HFFc6 (cell line): ENCODE measurements at regions not wholly inside any gene's neighbourhood (a gene's known extent, or its start where the extent isn't known, plus 50 kb on each side); places are given as distances from the start of the nearest gene placed in this dataset.

ENCODE experiments used
- DNase-seq: peaks from one replicate; pipeline ENCODE4 v3.0.0-alpha.2; 2018
- H3K27ac Mint-ChIP-seq: 2 replicates; pipeline ENCODE4 v1.8.0; 2020; ENCODE audit warnings: mild to moderate bottlenecking, mixed read lengths
- H3K27me3 Mint-ChIP-seq: 2 replicates; pipeline ENCODE4 v1.8.0; 2021; ENCODE audit warnings: mild to moderate bottlenecking, moderate library complexity, mixed read lengths; ENCODE audit not compliant: insufficient read depth
- H3K36me3 Mint-ChIP-seq: 2 replicates; pipeline ENCODE4 v1.8.0; 2021; ENCODE audit warnings: low read depth, mixed read lengths
- H3K4me1 Mint-ChIP-seq: 2 replicates; pipeline ENCODE4 v1.8.0; 2020; ENCODE audit warnings: low read depth, mixed read lengths
- H3K4me3 Mint-ChIP-seq: 2 replicates; pipeline ENCODE4 v1.8.0; 2020; ENCODE audit warnings: mild to moderate bottlenecking, moderate library complexity, mixed read lengths
- H3K9me3 Mint-ChIP-seq: 2 replicates; pipeline ENCODE4 v1.8.0; 2020; ENCODE audit warnings: mild to moderate bottlenecking, mixed read lengths
- CTCF ChIP-seq: fragments of 200-600 bp; sonication (generic); IDR thresholded peaks from 2 replicates; pipeline ENCODE4 v1.5.0; 2021; ENCODE audit warnings: antibody characterized with exemption, mild to moderate bottlenecking

- Mint-ChIP-seq H3K4me1 (no peaks in the 10 kb centered on the region), H3K27me3 (no peaks in the 10 kb centered on the region), H3K4me3 (no peak overlapping the region), H3K36me3 (no peaks in the 10 kb centered on the region), H3K9me3 (peaks cover 36% of the 10 kb centered on the region), H3K27ac (no peak overlapping the region)
- DNase-seq = no peak
- TF ChIP-seq CTCF = no peak
Observed at GRCh38 chr7:19853261-19853832, 79.9 kb upstream of the TMEM196 start.

- TF ChIP-seq CTCF = no peak
- no peak for DNase-seq
- no peaks in the 10 kb centered on the region for H3K36me3 Mint-ChIP-seq
- H3K4me1 Mint-ChIP-seq = no peaks in the 10 kb centered on the region
- H3K9me3 Mint-ChIP-seq = peaks cover 32% of the 10 kb centered on the region
- H3K4me3 Mint-ChIP-seq = no peak overlapping the region
- H3K27me3 Mint-ChIP-seq = no peaks in the 10 kb centered on the region
- no peak overlapping the region for H3K27ac Mint-ChIP-seq
Observed at GRCh38 chr7:19852192-19852591, 78.8 kb upstream of the TMEM196 start.

- no peak for TF ChIP-seq CTCF
- H3K27me3 Mint-ChIP-seq = no peaks in the 10 kb centered on the region
- no peaks in the 10 kb centered on the region for H3K4me1 Mint-ChIP-seq
- DNase-seq = no peak
- no peaks in the 10 kb centered on the region for H3K36me3 Mint-ChIP-seq
- H3K9me3 Mint-ChIP-seq = peaks cover 28% of the 10 kb centered on the region
- H3K27ac Mint-ChIP-seq = no peak overlapping the region
- H3K4me3 Mint-ChIP-seq = no peak overlapping the region
Observed at GRCh38 chr7:19851504-19851903, 78.1 kb upstream of the TMEM196 start.

- no peaks in the 10 kb centered on the region for H3K36me3 Mint-ChIP-seq
- H3K4me3 Mint-ChIP-seq = no peak overlapping the region
- no peaks in the 10 kb centered on the region for H3K4me1 Mint-ChIP-seq
- H3K27ac Mint-ChIP-seq = no peak overlapping the region
- DNase-seq = no peak
- TF ChIP-seq CTCF = no peak
- H3K27me3 Mint-ChIP-seq = no peaks in the 10 kb centered on the region
- H3K9me3 Mint-ChIP-seq = peaks cover 25% of the 10 kb centered on the region
Observed at GRCh38 chr7:19834566-19834965, 61.1 kb upstream of the TMEM196 start.

GRCh38 chr7:19830604-19831003, 57.2 kb upstream of the TMEM196 start:
- TF ChIP-seq CTCF = no peak
- Mint-ChIP-seq H3K27me3 (no peaks in the 10 kb centered on the region), H3K9me3 (peaks cover 10% of the 10 kb centered on the region), H3K36me3 (no peaks in the 10 kb centered on the region), H3K4me3 (no peak overlapping the region), H3K27ac (no peak overlapping the region), H3K4me1 (no peaks in the 10 kb centered on the region)
- no peak for DNase-seq
